Uterus (tissue), 3 donors: ENCODE measurements at regions not wholly inside any gene's neighbourhood (a gene's known extent, or its start where the extent isn't known, plus 50 kb on each side); places are given as distances from the start of the nearest gene placed in this dataset.

Experiments
- DNase-seq, 2 donors: peaks; one replicate each; pipeline ENCODE4 v3.0.0-alpha.2; 2019 to 2020
- H3K27ac ChIP-seq, 2 donors: fragments of 200-600 bp; sonication (generic); 1 replicate in 1 of 2; 2 replicates in 1 of 2; pipeline ENCODE4 v1.5.1; 2016 to 2018
- H3K27me3 ChIP-seq, 2 donors: fragments of 200-600 bp; sonication (generic); one replicate each; pipeline ENCODE4 v1.5.1; 2018 to 2019; ENCODE audit warnings: control low read depth in 1 of 2
- H3K36me3 ChIP-seq, 2 donors: fragments of 200-600 bp; sonication (generic); one replicate each; pipeline ENCODE4 v1.5.1; 2019; ENCODE audit warnings: control low read depth in 1 of 2
- H3K4me1 ChIP-seq, 2 donors: fragments of 200-600 bp; sonication (generic); one replicate each; pipeline ENCODE4 v1.5.1; 2018 to 2019; ENCODE audit warnings: control low read depth in 1 of 2
- H3K4me3 ChIP-seq, 2 donors: fragments of 200-600 bp; sonication (generic); 1 replicate in 1 of 2; 2 replicates in 1 of 2; pipeline ENCODE4 v1.5.1; 2018 to 2019; ENCODE audit warnings: mild to moderate bottlenecking in 1 of 2
- H3K9me3 ChIP-seq, 2 donors: fragments of 200-600 bp; sonication (generic); one replicate each; pipeline ENCODE4 v1.5.1; 2019; ENCODE audit warnings: control low read depth in 1 of 2
- POLR2A ChIP-seq, 2 donors: fragments of 450-650 bp; IDR thresholded peaks; one replicate each; pipeline ENCODE4 v1.6.1; 2016; ENCODE audit warnings: antibody characterized with exemption in 2 of 2, mild to moderate bottlenecking in 1 of 2, moderate library complexity in 1 of 2
- intact Hi-C: fragments of 100-400 bp; cut with DNase I; formaldehyde crosslinking; loops from one replicate; pipeline ENCODE4 v1.15.1; 2023; ENCODE audit warnings: low total_unique reads
- TF ChIP-seq, protein P1 (sequence below), 4 experiments: fragments of 200-600 bp in 2 of 4; fragments of 450-650 bp in 2 of 4; sonication (generic) in 2 of 4; IDR thresholded peaks; one replicate each; pipeline ENCODE4 v1.5.1; 2016 to 2019; ENCODE audit warnings: antibody characterized with exemption in 4 of 4, mild to moderate bottlenecking in 2 of 4, moderate library complexity in 1 of 4
- donor health status: DM: yes; HTN: yes; CAD: no.

GRCh38 chr2:226176283-226176984 lies 623.2 kb downstream of the IRS1 start:
- no peak for TF ChIP-seq POLR2A (IDR thresholded peaks at IDR 0.05)
- TF ChIP-seq, protein P1, sequence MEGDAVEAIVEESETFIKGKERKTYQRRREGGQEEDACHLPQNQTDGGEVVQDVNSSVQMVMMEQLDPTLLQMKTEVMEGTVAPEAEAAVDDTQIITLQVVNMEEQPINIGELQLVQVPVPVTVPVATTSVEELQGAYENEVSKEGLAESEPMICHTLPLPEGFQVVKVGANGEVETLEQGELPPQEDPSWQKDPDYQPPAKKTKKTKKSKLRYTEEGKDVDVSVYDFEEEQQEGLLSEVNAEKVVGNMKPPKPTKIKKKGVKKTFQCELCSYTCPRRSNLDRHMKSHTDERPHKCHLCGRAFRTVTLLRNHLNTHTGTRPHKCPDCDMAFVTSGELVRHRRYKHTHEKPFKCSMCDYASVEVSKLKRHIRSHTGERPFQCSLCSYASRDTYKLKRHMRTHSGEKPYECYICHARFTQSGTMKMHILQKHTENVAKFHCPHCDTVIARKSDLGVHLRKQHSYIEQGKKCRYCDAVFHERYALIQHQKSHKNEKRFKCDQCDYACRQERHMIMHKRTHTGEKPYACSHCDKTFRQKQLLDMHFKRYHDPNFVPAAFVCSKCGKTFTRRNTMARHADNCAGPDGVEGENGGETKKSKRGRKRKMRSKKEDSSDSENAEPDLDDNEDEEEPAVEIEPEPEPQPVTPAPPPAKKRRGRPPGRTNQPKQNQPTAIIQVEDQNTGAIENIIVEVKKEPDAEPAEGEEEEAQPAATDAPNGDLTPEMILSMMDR (IDR thresholded peaks at IDR 0.05): no peak
- Histone ChIP-seq H3K27me3 (no peaks in the 10 kb centered on the region), H3K9me3 (no peaks in the 10 kb centered on the region), H3K4me1 (peaks cover 0 to 4% of the 10 kb centered on the region in 2 donors), H3K36me3 (no peaks in the 10 kb centered on the region), H3K4me3 (no peak overlapping the region), H3K27ac (no peak overlapping the region)
- DNase-seq: no peak
- intact Hi-C loops: no loop called here

DNA sequence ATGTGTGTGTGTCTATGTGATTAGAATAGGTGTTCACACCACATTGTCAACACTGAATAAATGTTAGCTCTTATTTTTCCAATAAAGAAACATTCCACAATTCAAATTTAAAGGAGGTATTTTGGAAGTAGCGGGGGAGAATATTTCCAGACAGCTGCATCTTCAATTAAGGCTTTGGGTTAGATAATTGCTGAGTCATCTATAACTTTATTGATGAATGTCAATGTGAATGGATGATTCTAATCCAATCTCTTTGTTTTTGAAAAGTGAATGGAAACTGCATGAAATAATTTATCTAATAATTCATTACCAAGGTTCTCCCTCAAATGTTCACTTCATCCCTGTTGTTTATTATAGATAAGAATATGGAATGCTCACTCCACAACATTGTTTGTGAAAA lies 625.2 kb downstream of the IRS1 start:
- no peaks in the 10 kb centered on the region for H3K27me3 ChIP-seq
- no peaks in the 10 kb centered on the region for H3K9me3 ChIP-seq
- H3K36me3 ChIP-seq: no peaks in the 10 kb centered on the region
- H3K27ac ChIP-seq: no peak overlapping the region
- H3K4me3 ChIP-seq: no peak overlapping the region
- H3K4me1 ChIP-seq: no peaks in the 10 kb centered on the region
- no peak for DNase-seq
- TF ChIP-seq, protein P1 (IDR thresholded peaks at IDR 0.05): no peak
- intact Hi-C loops: no loop called here

GRCh38 chr2:226172939-226173338 lies 626.7 kb downstream of the IRS1 start:
- DNase-seq: no peak
- no peaks in the 10 kb centered on the region for H3K27me3 ChIP-seq
- TF ChIP-seq, protein P1 (IDR thresholded peaks at IDR 0.05): no peak
- TF ChIP-seq POLR2A (IDR thresholded peaks at IDR 0.05): no peak
- no peaks in the 10 kb centered on the region for H3K4me1 ChIP-seq
- no peak overlapping the region for H3K27ac ChIP-seq
- H3K4me3 ChIP-seq: no peak overlapping the region
- intact Hi-C loops: no loop called here
- no peaks in the 10 kb centered on the region for H3K9me3 ChIP-seq
- no peaks in the 10 kb centered on the region for H3K36me3 ChIP-seq

GRCh38 chr2:226172309-226172708 lies 627.3 kb downstream of the IRS1 start:
- TF ChIP-seq POLR2A (IDR thresholded peaks at IDR 0.05): no peak
- TF ChIP-seq, protein P1 (IDR thresholded peaks at IDR 0.05): no peak
- Histone ChIP-seq H3K27me3 (no peaks in the 10 kb centered on the region), H3K4me1 (no peaks in the 10 kb centered on the region), H3K27ac (no peak overlapping the region), H3K4me3 (no peak overlapping the region), H3K36me3 (no peaks in the 10 kb centered on the region), H3K9me3 (no peaks in the 10 kb centered on the region)
- DNase-seq: no peak
- intact Hi-C loops: no loop called here

DNA sequence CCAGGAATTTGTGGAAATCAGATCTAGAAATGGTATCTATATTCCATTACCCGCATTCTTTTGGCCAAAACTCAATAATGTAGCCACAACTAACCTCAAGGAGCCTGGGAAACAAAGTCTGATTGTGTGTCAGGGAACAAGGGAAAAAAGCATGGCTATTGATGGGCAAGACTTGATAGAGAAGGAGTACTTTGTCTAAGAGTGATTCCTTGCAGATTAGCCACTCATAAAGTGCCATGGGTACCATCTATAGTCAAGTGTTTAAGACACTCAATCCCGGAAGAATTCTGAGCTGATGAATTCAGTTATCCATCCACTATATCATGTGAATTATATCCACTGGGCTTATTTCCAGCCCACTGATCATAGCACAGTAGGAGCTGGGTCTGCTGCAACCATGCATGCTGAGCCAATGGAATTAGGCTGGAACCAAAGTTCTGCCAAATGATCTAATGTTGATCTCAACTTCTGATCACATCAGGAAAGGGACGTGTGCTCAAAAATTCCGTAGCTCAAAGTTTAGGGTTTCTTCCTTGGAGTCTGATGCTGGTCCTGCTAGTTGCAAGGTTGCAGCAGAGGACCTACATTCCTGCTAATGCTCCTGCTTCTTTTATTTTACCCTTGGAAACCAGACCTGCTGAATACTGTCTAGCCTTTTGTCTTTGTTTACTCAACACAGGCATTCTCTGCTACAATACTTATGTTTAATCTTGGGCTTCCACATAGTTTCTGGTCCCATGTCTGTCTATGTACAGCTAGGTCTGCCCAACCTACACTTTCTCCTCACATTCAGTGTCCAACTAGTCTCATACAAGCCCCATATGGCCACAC lies 629.7 kb downstream of the IRS1 start:
- TF ChIP-seq, protein P1 (IDR thresholded peaks at IDR 0.05): no peak
- no peak for TF ChIP-seq POLR2A (IDR thresholded peaks at IDR 0.05)
- DNase-seq: no peak
- no peaks in the 10 kb centered on the region for H3K36me3 ChIP-seq
- H3K4me3 ChIP-seq: no peak overlapping the region
- intact Hi-C loops: no loop called here
- H3K4me1 ChIP-seq: no peaks in the 10 kb centered on the region
- H3K27ac ChIP-seq: no peak overlapping the region
- no peaks in the 10 kb centered on the region for H3K9me3 ChIP-seq
- H3K27me3 ChIP-seq: no peaks in the 10 kb centered on the region
